ENCODE measurements at regions not wholly inside any gene's neighbourhood (a gene's known extent, or its start where the extent isn't known, plus 50 kb on each side); places are given as distances from the start of the nearest gene placed in this dataset.
"Not testable (repeated sequence)": the region's sequence is repeated elsewhere in the genome, so short reads cannot be mapped to it uniquely, and the experiment has no call there.

GRCh38 chr20:28616354-28616753 lies 2641.1 kb upstream of the DEFB115 start:
- Histone ChIP-seq H3K36me3 (ENCODE audit: insufficient read depth, low read length) (no peaks in the 10 kb centered on the region), H3K27ac (ENCODE audit: low read depth, low read length) (no peak overlapping the region), H3K9ac (ENCODE audit: low read depth, low read length) (no peak overlapping the region), H3K9me3 (ENCODE audit: insufficient read depth, low read depth, low read length) (peaks cover 76% of the 10 kb centered on the region), H3K4me1 (ENCODE audit: insufficient read depth, low read length) (no peaks in the 10 kb centered on the region), H3K27me3 (ENCODE audit: insufficient read depth, low read length) (no peaks in the 10 kb centered on the region), H3K4me3 (ENCODE audit: low read length) (no peak overlapping the region)
- 94% methylated on average over 1 of the region's 1 CpG for WGBS

GRCh38 chr20:28619956-28620651 lies 2637.4 kb upstream of the DEFB115 start:
- not testable (repeated sequence) for H3K27ac ChIP-seq (ENCODE audit: low read depth, low read length); H3K27me3 ChIP-seq (ENCODE audit: insufficient read depth, low read length); H3K4me1 ChIP-seq (ENCODE audit: insufficient read depth, low read length); H3K36me3 ChIP-seq (ENCODE audit: insufficient read depth, low read length); H3K4me3 ChIP-seq (ENCODE audit: low read length); H3K9ac ChIP-seq (ENCODE audit: low read depth, low read length)
- 91% methylated on average over 20 of the region's 20 CpGs for WGBS
- H3K9me3 ChIP-seq (ENCODE audit: insufficient read depth, low read depth, low read length), result peaks cover 44% of the 10 kb centered on the region

- 82% methylated on average over 2 of the region's 2 CpGs for WGBS
- not testable (repeated sequence) for H3K27me3 ChIP-seq (ENCODE audit: insufficient read depth, low read length); H3K27ac ChIP-seq (ENCODE audit: low read depth, low read length); H3K9ac ChIP-seq (ENCODE audit: low read depth, low read length); H3K4me1 ChIP-seq (ENCODE audit: insufficient read depth, low read length); H3K36me3 ChIP-seq (ENCODE audit: insufficient read depth, low read length); H3K4me3 ChIP-seq (ENCODE audit: low read length)
- peaks cover 37% of the 10 kb centered on the region for H3K9me3 ChIP-seq (ENCODE audit: insufficient read depth, low read depth, low read length)
These were observed 2632.4 kb upstream of the DEFB115 start for GRCh38 chr20:28625112-28625511.

- H3K36me3 ChIP-seq (ENCODE audit: insufficient read depth, low read length), result not testable (repeated sequence)
- WGBS, result 65% methylated on average over 2 of the region's 2 CpGs
These were observed 2616.6 kb upstream of the DEFB115 start for GRCh38 chr20:28640831-28641230.

More at GRCh38 chr20:28640831-28641230, 2616.6 kb upstream of the DEFB115 start:
- H3K4me3 ChIP-seq (ENCODE audit: low read length); H3K9ac ChIP-seq (ENCODE audit: low read depth, low read length); H3K27ac ChIP-seq (ENCODE audit: low read depth, low read length); H3K27me3 ChIP-seq (ENCODE audit: insufficient read depth, low read length); H3K4me1 ChIP-seq (ENCODE audit: insufficient read depth, low read length): not testable (repeated sequence)
- H3K9me3 ChIP-seq (ENCODE audit: insufficient read depth, low read depth, low read length), result peaks cover 36% of the 10 kb centered on the region

All from HUES64 (cell line).